HPDE6-E6E7 (cell line): ENCODE measurements at regions not wholly inside any gene's neighbourhood (a gene's known extent, or its start where the extent isn't known, plus 50 kb on each side); places are given as distances from the start of the nearest gene placed in this dataset.

Experiments used
- DNase-seq: peaks from one replicate; pipeline ENCODE4 v3.0.0; 2011; ENCODE audit warnings: missing footprints; ENCODE audit errors: extremely low spot score

- no peak for DNase-seq
Observed at GRCh38 chr3:132187746-132188145, 129.5 kb upstream of the ACP3 start.

GRCh38 chr3:132189601-132190000, 127.6 kb upstream of the ACP3 start:
- no peak for DNase-seq

- no peak for DNase-seq
Observed at GRCh38 chr3:132196113-132196512, 121.1 kb upstream of the ACP3 start.

GRCh38 chr3:132198516-132198915, 118.7 kb upstream of the ACP3 start:
- DNase-seq: no peak

GRCh38 chr3:132199451-132199850, 117.8 kb upstream of the ACP3 start:
- no peak for DNase-seq

GRCh38 chr3:132202586-132202985, 114.6 kb upstream of the ACP3 start:
- no peak for DNase-seq

GRCh38 chr3:132203889-132204596, 113.2 kb upstream of the ACP3 start:
- DNase-seq: no peak

GRCh38 chr3:132205609-132206008, 111.6 kb upstream of the ACP3 start:
- no peak for DNase-seq

- DNase-seq: no peak
Observed at GRCh38 chr3:132209855-132210254, 107.4 kb upstream of the ACP3 start.

- DNase-seq: peak; percentile 33
Observed at GRCh38 chr3:132210476-132211346, 106.5 kb upstream of the ACP3 start.

- DNase-seq: no peak
Observed at GRCh38 chr3:132211896-132212295, 105.3 kb upstream of the ACP3 start.

GRCh38 chr3:132218817-132219755, 98.1 kb upstream of the ACP3 start:
- no peak for DNase-seq

GRCh38 chr3:132220986-132221385, 96.2 kb upstream of the ACP3 start:
- DNase-seq: no peak

- no peak for DNase-seq
Observed at GRCh38 chr3:132222868-132223538, 94.2 kb upstream of the ACP3 start.

- DNase-seq: peak; percentile 25
Observed at GRCh38 chr3:132225664-132226063, 91.5 kb upstream of the ACP3 start.

- DNase-seq: no peak
Observed at GRCh38 chr3:132228923-132229322, 88.3 kb upstream of the ACP3 start.

- no peak for DNase-seq
Observed at GRCh38 chr3:132229641-132230040, 87.6 kb upstream of the ACP3 start.

GRCh38 chr3:132230156-132231000, 86.8 kb upstream of the ACP3 start:
- DNase-seq: no peak

- DNase-seq: no peak
Observed at GRCh38 chr3:132231633-132232032, 85.6 kb upstream of the ACP3 start.

GRCh38 chr3:132232231-132232792, 84.9 kb upstream of the ACP3 start:
- DNase-seq: no peak
